NCI-H2107 treated with DMSO at 0.1 percent for 48 hours (cell line): ENCODE measurements at regions not wholly inside any gene's neighbourhood (a gene's known extent, or its start where the extent isn't known, plus 50 kb on each side); places are given as distances from the start of the nearest gene placed in this dataset.

ENCODE experiments used
- DNase-seq: peaks from one replicate; lab custom pipeline; 2025; ENCODE audit not compliant: unreplicated experiment; lab: John Stamatoyannopoulos, UW

GRCh38 chr13:74683411-74683810 lies 549.2 kb upstream of the KLF12 start:
- no peak for DNase-seq

DNA sequence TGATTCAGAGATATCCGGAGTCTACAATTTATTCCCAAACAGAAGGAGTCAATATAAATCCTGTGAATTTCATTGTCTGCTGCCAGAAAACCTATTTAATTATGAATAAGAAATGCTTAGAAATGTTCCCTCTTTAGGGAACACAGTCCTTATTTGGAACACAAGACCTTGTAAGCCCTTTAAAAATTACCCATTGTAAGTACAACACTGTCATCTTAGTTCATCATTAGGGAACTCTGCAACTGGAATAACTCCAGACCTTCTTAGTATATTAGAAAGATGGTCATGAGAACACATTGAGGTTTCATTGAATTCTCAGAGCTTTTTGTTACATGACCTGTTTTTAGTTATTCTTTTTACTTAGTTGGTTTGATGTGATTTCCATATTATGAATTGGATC lies 548.5 kb upstream of the KLF12 start:
- no peak for DNase-seq

DNA sequence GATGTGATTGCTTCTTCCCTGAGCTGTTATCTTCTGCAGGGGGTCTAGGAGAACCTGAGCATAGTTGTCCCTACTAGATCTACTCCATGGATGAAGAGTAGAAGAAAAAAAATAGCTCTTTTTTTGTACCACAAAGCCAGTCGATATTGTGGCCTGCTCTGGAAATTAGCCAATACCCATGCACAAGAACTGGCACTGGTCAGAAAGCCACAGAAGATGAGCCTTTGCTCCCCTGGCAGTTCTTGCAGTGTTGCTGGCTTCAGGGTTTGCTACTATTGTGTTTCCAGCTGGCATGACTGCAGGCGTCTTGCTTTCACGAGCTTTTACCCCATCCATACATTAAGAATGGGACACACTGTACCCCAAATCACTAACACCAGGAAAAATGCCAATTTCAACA lies 547.7 kb upstream of the KLF12 start:
- no peak for DNase-seq

- no peak for DNase-seq
These were observed 544.2 kb upstream of the KLF12 start for GRCh38 chr13:74678308-74678965.

GRCh38 chr13:74675972-74676371 lies 541.8 kb upstream of the KLF12 start:
- DNase-seq, result no peak

DNA sequence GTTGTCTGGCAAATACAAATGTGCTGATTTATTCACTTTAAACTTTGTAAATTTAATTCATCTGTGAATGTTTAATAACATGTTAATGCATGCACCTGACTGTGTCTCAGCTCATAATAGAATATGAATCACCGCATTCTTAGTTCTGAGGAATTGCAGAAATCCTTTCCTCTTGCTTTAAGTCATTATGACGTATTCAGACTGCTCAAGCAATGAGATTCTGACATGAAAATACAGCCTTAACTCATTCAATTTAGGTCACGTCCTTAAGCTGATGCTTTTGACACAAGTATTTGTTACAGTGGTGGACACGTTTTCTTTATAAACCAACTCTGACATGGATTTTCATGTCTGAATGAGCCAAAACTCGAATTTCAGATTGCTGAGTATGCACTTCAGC lies 541.0 kb upstream of the KLF12 start:
- no peak for DNase-seq

- DNase-seq, result no peak
These were observed 540.5 kb upstream of the KLF12 start for GRCh38 chr13:74674720-74675119.

GRCh38 chr13:74669149-74669548 lies 534.9 kb upstream of the KLF12 start:
- no peak for DNase-seq

- no peak for DNase-seq
These were observed 533.5 kb upstream of the KLF12 start for GRCh38 chr13:74667656-74668203.

DNA sequence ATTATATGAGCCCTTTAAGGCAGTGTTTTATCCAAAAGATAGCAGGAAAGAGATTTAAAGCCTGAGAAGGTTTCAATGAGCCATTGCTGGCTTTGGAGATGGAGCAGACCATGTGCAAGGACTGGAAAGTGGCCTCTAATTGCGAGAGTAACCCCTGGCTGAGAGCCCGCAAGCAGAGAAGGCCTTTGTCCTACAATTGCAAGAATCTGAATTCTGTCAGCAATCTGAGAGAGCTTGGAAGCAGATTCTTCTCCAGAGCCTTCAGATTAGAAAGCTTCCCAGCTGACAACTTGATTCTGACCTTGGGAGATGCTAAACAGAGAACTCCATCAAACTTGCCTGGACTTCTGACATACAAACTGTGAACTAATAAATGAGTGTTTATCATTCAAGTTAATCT lies 528.7 kb upstream of the KLF12 start:
- DNase-seq, result no peak

GRCh38 chr13:74661851-74662250 lies 527.6 kb upstream of the KLF12 start:
- no peak for DNase-seq

GRCh38 chr13:74657765-74658164 lies 523.6 kb upstream of the KLF12 start:
- DNase-seq, result no peak

GRCh38 chr13:74651121-74651520 lies 516.9 kb upstream of the KLF12 start:
- DNase-seq, result no peak

GRCh38 chr13:74647991-74648390 lies 513.8 kb upstream of the KLF12 start:
- DNase-seq, result no peak

GRCh38 chr13:74647211-74647610 lies 513.0 kb upstream of the KLF12 start:
- DNase-seq, result no peak

GRCh38 chr13:74646091-74646490 lies 511.9 kb upstream of the KLF12 start:
- DNase-seq, result no peak

DNA sequence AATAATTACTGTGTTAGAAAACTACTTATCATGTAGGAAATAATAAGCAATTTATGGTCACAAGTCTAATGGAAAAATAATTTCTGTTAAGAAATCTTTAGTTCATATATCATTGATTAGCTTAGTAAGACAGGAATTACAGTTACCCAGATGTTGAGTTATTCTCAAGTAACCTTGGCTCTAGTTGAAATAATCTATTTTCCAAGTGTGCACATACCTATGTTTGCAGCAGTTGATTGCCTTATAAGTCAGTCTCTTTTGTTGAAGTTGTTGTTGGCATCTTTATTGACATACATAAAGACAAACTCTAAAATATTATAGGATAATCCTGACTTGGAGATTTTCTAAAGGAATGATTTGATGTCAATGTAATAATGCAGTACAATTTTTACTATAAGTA lies 511.4 kb upstream of the KLF12 start:
- no peak for DNase-seq

- DNase-seq, result no peak
These were observed 510.0 kb upstream of the KLF12 start for GRCh38 chr13:74644229-74644628.

DNA sequence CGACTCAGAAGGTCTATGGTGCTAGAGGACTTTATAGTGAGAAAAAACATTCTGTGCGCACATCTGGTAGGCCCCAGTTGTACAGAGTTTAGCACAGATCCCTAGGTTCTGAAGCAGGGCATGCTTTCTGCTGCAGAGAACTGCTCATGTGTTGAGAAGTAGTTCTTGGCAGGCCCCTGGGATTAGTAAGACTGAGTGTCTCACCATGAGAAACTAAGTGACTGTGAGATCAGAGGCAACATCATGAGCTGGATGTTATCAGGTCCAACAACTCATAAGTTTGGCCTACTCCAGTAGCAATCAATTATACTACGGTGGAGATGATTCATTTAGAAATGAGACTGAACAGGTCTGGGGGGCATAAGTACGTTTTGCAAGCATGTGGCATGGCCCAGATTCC lies 507.4 kb upstream of the KLF12 start:
- DNase-seq, result no peak

DNA sequence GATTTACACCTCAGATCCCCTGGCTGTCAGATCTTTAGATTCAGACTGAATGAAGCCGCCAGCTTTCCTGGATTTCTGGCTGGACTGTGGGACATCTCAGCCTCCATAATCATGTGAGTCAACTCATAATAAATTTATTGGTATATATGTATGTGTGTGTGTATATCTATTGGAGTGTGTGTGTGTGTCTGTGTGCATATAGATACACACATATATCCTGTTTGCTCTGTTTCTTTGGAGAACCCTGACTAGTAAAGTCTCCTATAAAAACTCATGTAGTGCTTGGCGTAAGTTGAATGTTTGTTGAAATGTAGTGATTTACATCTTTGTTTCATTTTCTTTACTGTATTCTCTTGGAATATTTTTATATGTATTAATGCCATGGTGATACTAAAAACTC lies 499.5 kb upstream of the KLF12 start:
- no peak for DNase-seq

GRCh38 chr13:74629985-74630384 lies 495.8 kb upstream of the KLF12 start:
- DNase-seq, result no peak

- no peak for DNase-seq
These were observed 491.3 kb upstream of the KLF12 start for GRCh38 chr13:74625541-74625940.

DNA sequence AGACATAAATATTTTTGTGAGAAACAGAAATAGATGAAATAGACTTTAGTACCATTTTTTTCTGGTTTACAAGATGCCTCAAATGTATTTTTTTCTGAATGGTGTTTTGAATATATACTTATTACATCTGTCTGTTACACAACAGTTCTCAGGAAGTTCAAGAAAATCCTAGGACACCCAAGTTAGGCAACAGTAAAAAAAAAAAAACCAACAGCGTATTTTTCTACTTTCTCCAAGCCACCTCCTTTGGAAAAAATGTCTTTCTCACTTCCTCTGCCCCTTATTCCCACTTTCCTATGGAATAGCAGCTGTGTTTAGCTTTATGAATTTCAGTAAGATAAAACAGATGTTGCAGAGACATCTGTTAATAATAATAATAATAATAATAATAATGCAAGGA lies 489.6 kb upstream of the KLF12 start:
- no peak for DNase-seq
